SK-N-SH treated with all-trans-retinoic acid at 6 μM for 48 hours (cell line): ENCODE measurements at regions not wholly inside any gene's neighbourhood (a gene's known extent, or its start where the extent isn't known, plus 50 kb on each side); places are given as distances from the start of the nearest gene placed in this dataset.

ENCODE experiments used
- RARB ChIP-seq: fragments of 250-450 bp; sonication (Bioruptor Pico); IDR thresholded peaks from 2 replicates; pipeline ENCODE4 v1.8.0; 2021; ENCODE audit warnings: mild to moderate bottlenecking, moderate library complexity
- TF ChIP-seq, protein P1 (sequence below): fragments of 250-450 bp; sonication (Bioruptor Pico); IDR thresholded peaks from 2 replicates; pipeline ENCODE4 v1.8.0; 2020; ENCODE audit warnings: mild to moderate bottlenecking, moderate library complexity, borderline replicate concordance

DNA sequence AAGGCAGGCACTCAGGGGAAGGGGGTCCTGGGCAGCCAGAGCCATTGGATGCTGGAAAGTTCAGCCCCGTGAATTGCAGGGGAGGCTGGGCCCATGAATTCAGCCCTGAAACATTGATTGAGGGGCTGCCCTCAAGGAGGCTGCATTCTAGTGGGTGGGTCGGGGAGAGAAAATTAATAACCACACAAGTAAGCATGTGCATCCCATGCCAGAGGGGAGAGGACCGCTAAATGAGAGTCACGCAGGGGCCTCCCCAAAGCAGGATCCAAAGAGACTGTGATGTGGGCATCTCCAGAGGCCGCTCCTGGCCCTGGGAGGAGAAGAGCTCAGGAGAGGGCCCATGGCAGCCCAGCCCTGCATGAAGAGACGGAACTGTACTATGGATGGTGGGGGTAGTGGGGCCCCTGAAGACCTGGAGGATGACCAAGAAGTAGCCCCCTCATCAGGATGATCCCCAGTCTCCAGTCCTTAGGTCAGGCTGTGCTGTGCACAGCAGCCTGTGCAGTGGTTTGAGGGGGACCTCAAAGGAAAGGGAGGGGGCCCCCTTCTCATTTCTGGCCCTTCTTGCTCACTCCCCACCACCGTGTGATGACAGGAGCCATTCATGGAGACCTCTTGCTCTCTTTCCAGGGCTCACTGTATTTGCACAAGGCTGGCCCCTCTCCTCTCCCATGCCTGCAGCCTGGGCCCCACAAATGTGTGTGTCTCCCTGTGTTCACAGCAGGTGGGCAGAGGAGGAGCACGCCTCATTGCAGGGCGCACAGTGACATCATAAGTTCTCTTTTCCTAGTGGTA, 233.6 kb upstream of the IRX1 start:
- no peak for TF ChIP-seq RARB (CRISPR knock-in tag)
- TF ChIP-seq, protein P1, sequence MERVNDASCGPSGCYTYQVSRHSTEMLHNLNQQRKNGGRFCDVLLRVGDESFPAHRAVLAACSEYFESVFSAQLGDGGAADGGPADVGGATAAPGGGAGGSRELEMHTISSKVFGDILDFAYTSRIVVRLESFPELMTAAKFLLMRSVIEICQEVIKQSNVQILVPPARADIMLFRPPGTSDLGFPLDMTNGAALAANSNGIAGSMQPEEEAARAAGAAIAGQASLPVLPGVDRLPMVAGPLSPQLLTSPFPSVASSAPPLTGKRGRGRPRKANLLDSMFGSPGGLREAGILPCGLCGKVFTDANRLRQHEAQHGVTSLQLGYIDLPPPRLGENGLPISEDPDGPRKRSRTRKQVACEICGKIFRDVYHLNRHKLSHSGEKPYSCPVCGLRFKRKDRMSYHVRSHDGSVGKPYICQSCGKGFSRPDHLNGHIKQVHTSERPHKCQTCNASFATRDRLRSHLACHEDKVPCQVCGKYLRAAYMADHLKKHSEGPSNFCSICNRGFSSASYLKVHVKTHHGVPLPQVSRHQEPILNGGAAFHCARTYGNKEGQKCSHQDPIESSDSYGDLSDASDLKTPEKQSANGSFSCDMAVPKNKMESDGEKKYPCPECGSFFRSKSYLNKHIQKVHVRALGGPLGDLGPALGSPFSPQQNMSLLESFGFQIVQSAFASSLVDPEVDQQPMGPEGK (CRISPR knock-in tag): no peak
